Ureter (tissue), 1 donor: ENCODE measurements at regions not wholly inside any gene's neighbourhood (a gene's known extent, or its start where the extent isn't known, plus 50 kb on each side); places are given as distances from the start of the nearest gene placed in this dataset.
"Not testable (repeated sequence)": the region's sequence is repeated elsewhere in the genome, so short reads cannot be mapped to it uniquely, and the experiment has no call there.

Experiments used
- DNase-seq: peaks from one replicate; pipeline ENCODE4 v3.0.0-alpha.2; 2020; ENCODE audit warnings: low spot score
- donor health status: DM: yes; HTN: yes; CAD: no.

DNA sequence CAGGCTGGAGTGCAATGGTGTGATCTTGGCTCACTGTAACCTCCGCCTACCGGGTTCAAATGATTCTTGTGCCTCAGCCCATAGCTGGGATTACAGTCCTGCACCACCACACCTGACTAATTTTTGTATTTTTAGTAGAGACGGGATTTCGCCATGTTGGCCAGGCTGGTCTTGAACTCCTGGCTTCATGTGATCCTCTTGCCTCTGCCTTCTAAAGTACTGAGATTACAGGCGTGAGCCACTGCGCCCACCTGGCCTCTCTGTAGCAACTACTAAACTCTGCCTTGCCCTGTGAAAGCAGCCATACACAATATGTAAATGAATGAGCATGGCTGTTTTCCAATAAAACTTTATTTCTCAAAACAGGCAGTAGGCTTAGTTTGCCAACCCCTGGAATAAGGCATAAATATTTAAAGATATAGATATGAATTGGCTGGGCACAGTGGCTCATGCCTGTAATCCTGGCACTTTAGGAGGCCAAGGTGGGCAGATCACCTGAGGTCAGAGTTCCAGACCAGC lies 127.9 kb upstream of the ZNF217 start:
- DNase-seq: not testable (repeated sequence)

- not testable (repeated sequence) for DNase-seq
Observed at GRCh38 chr20:53719171-53719803, 125.6 kb upstream of the ZNF217 start.

- no peak for DNase-seq
Observed at GRCh38 chr20:53718142-53719021, 124.7 kb upstream of the ZNF217 start.

DNA sequence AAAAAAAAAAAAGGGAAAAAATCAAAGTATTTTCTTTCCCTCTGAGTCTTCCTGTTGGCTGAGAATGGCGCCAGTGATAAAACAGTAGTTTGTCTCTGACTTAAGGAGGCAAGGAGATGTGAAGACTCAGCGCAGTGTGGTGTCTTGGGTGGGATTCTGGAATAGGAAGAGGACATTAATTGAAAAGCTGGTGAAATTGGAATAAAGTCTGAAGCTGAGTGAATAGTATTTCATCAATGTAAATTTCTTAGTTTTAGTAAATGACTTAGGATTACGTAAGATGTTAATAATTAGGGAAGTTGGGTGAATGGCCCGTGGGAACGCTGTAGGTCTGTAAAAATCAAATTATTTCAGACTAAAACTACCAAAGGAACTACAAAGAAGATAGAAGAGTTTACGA lies 122.8 kb upstream of the ZNF217 start:
- no peak for DNase-seq

DNA sequence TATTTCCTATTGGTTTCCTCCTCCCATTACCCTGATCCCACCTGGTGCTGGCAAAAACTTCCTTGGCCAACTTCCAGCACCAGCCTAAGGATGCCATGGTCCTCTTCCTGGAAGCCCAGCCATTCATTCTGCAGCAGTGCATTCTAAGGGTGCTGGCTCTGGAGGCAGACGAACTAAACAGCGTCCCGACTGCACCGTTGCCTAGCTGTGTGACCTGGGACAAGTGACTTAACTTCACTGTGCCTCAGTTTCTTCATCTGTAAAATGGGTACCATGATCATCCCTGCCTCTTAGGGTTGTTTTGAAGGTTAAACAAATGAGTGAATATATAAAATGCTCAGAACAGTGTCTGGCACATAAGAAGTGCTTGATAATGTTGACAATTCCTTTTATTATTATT lies 120.9 kb upstream of the ZNF217 start:
- no peak for DNase-seq

- no peak for DNase-seq
Observed at GRCh38 chr20:53713328-53714056, 119.9 kb upstream of the ZNF217 start.

DNA sequence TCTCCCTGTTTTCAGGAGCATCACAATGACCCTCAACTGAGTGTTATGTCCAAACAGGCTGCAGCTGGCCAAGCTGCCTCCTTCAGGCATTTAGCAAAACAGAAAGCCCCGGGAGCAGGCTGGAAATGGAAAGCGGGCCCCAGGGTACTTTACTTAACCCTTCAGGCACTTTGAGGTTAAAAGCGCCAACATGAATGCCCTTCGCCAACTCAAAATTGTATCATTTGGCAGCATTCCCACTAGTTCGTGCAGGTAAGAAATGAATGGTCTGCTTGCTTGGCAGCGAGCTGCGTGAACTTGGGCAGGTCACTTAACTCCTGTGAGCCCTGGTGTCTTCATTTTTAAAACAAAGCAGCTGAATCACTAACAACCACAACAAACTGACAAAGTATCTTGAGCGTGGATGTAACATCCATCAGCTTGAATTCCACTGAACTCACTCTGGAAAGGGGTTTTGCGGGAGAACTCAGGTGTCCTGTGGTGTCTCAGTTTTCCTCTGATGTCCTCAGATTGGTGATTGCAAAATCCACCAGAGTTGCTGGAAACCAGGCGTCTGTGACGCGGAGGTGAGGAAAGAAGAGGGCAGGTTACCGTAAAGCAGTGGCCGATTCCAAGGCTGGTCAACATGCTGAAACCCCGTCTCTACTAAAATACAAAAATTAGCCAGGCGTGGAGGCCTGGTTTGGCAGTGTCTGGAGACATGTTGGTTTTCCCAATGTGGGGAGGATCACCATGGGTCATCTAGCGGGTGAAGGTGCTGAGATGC lies 118.8 kb upstream of the ZNF217 start:
- DNase-seq: no peak

DNA sequence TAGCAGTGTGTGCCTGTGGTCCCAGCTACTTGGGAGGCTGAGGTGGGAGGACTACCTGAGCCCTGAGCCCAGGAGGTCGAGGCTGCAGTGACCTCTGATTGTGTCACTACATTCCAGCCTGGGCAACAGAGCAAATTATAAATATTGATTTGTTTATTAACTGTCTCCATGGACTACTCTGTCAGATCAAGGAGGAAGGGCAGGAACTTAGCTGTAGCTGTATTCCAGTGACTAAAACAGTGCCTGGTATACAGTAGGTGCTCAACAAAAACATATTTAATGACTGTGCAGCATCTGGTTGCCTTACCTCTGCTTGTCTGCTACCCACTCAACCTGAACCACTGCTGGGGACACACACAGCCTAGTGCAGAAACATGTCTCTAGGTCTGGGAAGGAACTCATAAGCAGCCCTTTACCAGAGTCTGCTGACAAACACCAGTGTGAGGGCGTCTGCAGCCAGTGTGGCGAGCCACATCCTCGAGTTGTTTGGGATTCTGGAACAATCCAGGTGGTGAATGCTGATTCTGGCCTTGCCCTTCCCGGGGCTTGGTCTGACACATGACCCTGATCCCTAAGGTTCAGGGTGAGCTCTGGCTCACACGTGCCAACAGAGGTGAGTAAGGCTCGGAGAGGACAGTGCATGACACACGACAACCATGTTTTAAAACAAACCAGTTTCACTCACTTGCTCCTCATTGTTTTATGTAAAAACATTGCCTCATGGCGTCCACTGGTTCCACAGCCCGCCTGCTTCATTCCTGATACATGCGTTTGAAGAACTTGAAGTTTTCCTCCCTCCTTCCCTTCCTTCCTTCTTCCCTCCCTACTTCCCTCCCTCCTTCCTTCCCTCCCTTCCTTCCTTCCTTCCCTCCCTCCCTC lies 117.9 kb upstream of the ZNF217 start:
- no peak for DNase-seq

DNA sequence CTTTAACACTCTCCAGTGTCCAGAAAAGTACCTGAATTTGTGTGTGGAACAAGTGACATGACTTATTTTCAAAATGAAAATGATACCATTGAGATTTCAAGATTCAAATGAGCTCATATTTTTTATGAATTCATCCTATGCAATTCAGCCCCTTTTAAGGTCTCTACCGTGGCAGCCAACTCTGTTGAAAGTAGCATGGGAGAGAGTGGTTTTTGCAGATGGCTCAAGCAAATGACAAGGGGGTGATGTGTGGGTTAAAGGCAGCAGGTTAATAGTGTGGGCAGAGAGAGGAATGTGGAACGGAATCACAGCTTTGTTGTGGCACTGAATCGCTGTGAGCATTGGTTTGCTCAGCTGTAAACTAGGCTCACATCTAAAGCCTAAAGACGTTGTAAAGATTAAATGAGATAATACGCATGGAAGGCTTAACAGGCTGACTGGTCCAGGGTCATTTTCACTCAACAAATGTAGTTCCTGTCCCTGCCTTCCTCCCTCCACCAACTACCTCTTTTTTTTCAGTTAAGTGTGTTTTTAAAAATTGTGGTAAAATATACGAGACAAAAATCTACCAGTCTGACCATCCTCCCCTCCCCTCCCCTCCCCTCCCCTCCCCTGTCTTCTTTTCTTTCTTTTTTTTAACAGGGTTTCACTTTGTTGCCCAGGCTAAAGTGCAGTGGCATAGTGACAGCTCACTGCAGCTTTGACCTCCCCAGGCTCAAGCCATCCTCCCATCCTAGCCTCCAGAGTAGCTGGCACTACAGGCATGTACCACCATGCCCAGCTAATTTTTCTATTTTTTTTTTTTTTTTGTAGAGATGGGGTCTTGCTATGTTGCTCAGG lies 114.7 kb upstream of the ZNF217 start:
- no peak for DNase-seq

GRCh38 chr20:53707371-53708055 lies 113.9 kb upstream of the ZNF217 start:
- no peak for DNase-seq

DNA sequence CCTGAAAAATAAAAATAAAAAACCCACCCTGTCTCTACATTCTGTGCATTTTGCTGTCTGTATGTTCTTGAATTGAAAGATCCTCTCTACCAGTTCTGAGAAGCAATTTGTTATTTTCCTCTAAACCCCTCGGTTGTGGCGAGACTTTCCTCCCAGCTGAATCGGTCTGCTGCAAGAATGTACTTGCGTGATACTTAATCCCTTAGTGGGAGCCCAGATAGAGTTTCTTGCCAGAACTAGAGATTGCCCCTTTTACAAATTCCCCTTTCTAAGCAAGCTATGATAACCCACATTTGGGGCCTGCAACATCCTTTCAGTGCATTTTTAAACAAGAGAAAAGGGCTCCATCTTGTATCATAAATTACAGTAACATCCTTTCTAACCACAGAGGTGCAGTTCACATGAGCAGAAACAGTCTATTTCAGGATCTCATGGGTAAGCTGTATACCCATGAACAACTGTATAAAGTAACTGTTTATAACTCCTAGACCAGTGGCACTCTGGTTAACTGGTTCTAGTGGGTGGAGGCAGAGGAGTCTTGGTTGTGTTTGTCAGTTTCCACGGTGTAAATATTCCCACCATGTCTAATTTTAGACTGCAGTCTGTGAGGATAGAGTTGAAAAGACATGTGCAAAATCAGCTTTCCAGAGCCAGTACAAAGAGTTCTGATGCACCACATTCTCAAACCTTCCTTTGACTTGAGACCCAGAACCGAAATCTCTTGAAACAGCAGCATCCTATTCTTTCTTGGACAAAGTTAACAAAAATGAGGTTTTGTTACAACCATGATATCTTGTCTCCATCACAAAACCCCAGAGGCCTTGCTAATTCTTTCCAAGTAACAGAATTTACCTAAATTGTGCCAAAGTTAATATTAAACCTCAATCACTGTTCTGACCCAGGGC lies 113.1 kb upstream of the ZNF217 start:
- DNase-seq: no peak

- DNase-seq: no peak
Observed at GRCh38 chr20:53706008-53706465, 112.4 kb upstream of the ZNF217 start.

- no peak for DNase-seq
Observed at GRCh38 chr20:53702617-53703016, 109.0 kb upstream of the ZNF217 start.

- no peak for DNase-seq
Observed at GRCh38 chr20:53699906-53700305, 106.3 kb upstream of the ZNF217 start.

GRCh38 chr20:53699085-53699674 lies 105.5 kb upstream of the ZNF217 start:
- DNase-seq: no peak

DNA sequence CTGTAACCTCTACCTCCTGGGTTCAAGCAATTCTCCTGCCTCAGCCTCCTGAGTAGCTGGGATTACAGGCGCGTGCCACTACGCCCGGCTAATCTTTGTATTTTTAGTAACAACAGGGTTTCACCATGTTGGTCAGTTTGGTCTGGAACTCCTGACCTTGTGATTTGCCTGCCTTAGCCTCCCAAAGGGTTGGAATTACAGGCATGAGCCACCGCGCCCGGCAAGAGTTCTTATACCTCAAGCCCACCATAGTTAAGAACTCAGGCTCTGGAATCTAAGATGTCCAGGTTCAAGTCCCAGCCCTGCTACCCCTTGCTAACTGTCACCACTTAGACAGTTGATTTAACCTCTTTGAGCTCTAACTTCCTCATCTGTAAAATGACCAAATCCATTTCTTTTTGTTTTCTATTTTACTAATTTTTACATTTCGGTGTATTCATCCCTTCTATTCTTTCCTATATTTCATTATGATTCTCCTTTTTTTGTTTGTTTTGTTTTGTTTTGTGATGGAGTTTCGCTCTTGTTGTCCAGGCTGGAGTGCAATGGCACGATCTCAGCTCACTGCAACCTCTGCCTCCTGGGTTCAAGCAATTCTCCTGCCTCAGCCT lies 104.8 kb upstream of the ZNF217 start:
- DNase-seq: no peak
